CD4-positive, alpha-beta T cell treated with Interleukin-4 for 1 hour (primary cell): ENCODE measurements at regions not wholly inside any gene's neighbourhood (a gene's known extent, or its start where the extent isn't known, plus 50 kb on each side); places are given as distances from the start of the nearest gene placed in this dataset.

Experiments used
- DNase-seq, 2 donors: peaks; one replicate each; pipeline ENCODE4 v3.0.0-alpha.2; 2020 to 2022

DNA sequence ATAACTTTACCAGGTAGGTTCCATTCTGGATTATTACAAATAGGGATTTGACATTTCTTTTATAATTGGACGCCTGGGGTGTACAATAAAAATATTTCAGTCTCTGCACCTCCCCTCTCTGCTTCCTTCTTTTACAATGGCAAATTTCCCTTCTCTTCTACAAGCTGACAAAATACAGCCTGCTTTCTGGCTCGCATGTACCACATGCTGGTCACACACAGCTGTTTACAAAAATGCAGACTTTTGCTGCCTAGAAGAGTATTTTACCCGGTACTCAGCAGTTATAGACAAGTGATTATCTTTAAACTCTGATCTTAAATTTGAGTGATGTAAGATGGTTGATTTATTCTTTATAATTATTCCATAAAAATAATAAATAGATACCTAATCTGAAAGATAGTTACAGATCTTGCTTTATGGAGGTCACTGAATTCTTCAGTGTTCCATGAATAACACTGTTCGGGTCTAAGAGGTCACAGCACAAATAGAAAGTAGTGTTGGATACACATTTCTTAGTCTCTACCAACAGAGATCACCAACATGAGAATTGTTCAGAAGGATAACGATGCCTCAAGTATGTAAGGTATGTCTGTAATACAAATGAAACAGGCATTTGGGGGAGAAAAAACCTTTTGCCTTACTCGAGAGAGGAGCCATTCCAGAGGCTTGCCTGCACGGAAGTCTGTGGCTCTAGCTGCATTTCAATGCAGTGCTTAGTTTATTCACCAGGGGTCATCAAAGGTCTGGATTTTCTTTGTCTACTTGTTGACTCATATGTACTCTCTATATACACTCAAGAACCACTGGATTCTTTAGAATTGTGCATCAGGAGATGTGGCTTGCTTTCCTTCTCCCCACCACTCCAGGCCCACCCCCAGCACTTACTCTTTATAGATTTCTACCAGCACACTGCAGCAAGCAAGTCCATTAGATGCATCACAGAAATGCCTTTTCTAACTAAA is 206.6 kb upstream of the RFX3 start:
- DNase-seq: peak; percentile 14 to 57

DNA sequence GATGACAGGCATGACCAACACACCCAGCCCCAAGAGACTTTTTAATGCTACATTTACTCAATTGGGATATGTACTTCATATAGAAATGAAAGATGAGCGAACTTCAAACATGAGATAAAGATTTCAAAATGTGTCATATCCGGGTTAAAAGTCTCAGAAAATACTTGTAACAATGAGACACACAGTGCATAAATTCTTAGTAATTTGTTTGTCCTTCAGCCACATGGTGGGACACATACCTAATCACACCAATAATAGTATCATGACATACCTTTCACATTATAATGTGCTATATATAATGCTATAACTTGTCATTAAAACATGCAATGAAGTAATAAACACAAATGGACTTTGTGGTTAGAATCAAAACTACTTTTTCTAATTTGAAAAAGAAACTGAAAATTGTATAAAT is 204.7 kb upstream of the RFX3 start:
- DNase-seq: no peak

DNA sequence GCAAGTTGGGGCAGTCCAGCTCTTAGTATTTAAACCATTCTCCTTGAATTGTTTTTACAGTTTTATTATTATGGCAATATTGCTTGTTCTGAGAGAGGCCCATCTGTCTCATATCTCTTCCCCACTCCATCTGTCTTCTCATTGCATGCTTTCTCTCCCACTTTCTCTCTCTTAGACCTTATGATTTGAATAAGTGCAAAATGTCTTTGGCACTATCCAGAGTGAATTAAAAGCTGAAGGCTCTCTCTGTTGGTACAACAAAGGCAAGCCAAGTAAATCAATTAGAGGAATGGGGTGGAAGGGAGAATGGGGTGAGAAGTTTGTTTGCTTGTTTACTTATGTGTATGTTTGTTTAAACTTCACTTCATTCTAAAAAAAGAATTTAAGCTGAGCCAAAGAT is 195.3 kb upstream of the RFX3 start:
- DNase-seq: no peak

DNA sequence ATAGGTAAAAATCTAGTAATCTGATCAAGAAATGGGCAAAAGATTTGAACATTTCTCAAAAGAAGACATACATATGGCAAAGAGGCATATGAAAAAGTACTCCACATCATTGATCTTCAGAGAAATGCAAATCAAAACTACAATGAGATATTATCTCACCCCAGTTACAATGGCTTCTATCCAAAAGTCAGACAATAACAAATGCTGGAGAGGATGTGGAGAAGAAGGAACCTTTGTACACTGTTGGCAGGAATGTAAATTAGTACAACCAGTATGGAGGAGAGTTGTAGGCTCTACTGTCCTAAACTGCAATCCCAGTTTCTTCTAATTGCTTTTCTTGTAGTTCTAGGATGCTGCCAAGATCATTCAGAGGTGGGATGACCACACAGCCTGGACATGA is 193.5 kb upstream of the RFX3 start:
- no peak for DNase-seq

DNA sequence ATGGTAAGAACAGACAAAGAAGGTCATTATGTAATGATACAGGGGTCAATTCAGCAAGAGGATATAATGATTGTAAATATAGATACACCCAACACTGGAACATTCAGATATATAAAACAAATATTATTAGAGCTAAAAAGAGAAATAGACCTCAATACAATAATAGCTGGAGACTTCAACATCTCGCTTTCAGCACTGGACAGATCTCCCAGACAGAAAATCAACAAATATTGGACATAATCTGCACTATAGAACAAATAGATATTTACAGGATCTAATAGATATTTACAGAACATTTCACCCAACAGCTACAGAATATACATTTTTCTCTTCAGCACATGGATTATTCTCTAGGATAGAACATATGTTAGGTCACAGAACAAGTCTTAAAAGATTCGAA is 190.6 kb upstream of the RFX3 start:
- no peak for DNase-seq

DNA sequence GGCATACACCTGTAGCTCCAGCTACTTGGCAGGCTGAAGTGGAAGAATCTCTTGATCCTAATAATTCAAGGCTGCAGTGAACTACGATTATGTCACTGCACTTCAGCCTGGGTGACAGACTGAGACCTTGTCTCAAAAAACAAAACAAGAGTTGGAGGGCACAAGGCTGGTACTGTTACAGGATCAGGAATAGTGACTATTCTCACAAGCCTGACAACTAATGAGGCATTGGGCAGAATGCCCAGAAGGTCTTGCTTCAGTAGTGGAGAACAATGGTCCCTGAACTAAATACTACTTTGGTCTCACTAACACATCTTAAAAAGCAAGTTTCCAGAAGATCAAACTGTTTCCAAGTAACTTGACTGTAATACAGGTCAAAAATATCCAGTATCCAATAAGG is 182.9 kb upstream of the RFX3 start:
- DNase-seq: no peak

DNA sequence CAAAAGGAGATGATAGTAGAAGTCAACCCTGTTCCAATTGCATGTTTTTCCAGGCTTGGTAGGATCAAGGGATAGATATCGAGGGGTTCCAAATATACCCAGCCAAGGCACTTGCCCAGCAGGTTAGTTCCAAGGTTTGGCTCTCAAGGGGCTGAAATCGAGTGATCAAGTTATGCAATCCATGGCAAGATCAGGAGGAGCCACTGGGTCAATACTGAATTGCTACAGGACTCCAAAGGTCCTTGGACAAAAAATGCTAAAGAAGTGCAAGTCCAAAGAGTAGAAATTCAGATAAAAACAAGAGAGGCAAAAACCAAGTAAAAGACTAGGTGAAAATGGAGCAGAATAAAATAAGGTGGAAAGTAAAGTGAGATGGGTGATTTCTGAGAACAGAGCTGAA is 179.1 kb upstream of the RFX3 start:
- DNase-seq: no peak

DNA sequence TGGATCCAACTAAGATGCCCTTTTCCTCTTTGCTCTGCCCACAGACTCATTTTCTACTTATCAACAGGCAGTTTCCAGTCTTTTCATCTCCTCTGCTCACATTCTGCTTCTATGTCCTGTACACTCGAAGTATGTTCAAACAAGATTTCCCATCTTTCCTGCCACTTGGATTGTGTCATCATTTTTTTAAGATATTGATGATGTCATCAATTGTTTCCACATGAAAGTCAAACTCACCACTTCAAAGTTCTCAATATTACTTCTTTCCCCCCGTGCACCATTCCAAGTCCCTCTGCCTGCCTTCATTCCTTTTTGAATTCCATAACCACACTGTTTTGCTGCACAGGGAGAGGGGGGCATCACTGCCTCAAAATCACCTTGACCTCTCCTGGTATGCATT is 175.0 kb upstream of the RFX3 start:
- DNase-seq: no peak

DNA sequence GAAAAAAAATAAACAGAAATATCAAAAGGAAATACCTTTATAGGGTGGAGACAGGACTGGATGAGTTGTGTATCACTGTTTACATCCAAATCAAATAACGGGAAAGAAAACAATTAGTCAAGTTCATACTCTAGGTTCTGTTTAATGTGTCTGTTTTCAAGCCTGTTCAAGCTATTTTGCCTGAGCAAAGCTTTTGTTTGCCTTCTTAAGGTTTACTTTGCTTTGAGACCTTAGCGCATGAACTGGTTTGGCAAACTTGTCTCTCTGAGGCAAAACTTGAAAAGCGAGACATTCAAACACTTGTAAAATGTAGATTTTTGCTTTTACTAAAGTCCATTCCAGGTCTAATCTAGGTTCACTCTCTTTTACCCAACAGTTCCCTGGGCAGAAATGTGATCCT is 174.1 kb upstream of the RFX3 start:
- no peak for DNase-seq

DNA sequence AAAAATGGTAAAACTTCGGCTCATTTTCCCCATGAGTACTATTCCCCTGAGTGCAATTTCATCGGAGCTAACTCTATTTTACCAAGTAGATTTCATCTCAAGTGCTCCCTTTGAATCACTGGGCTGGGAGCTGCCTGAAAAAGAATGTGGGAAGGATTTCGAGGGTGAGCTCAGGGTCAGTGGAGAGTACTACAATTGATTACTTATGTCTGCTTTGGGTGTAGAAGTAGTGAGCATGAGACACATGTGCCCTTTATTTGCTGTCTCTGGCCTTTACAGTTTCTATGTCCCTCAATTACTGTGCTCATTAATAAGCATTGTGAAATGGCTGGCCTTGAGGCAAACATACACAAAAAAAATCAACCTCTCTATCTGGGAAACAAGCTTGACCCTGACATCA is 172.7 kb upstream of the RFX3 start:
- DNase-seq: no peak

DNA sequence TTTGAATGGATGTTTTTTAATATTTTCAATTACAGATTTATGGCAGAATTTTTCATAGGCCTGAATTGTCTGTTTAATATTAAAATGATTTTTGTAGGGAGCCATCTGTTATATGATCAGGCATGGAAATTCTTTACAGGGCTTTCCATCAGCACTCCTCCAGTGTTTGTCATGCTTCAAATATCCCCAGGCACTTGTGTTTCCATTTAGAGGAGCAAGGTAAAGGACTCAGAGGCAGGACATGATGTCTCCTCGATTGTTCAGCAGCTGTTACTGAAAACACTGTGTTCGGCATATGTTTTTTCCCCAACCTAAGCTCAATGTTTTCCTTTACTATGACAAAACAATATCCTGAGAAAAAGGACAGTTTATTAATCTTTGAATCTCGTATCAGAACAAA is 172.3 kb upstream of the RFX3 start:
- no peak for DNase-seq

DNA sequence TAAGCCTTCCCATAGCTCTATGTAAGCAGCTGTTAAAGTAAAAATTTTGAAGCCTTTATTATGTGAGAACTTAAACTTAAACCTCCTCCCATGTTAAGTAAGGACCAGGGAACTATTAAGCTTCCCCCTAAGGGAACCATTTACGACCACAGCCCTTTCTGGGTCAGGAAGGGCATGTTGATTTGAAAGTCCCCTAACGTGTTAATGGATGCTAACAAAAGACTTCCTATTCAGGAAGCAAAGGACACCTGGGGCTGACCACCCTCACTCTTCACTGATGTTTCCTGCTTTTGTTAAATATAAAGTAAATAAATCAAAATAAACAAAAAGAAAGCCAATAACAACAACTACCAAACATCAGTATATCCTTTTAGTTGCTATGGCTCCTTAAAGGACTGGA is 170.6 kb upstream of the RFX3 start:
- no peak for DNase-seq

DNA sequence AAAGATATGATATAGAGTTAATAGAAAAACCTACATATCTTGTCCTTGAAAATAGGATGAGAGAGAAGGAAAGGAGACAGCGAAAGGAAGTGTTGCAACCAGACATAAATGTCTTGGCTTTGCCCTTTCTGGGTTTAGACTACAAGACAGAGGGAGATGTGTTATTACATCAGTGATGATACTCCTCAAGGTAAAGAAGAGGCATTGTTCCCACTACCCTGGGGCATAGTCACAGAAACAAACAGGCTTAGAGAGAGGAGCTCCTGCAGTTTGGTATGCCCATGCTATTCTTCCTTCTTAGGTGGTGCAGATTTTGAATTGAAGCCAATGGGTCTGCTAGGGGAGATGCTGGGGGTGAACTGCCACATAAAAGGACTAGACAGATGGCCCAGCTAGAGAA is 166.8 kb upstream of the RFX3 start:
- no peak for DNase-seq

DNA sequence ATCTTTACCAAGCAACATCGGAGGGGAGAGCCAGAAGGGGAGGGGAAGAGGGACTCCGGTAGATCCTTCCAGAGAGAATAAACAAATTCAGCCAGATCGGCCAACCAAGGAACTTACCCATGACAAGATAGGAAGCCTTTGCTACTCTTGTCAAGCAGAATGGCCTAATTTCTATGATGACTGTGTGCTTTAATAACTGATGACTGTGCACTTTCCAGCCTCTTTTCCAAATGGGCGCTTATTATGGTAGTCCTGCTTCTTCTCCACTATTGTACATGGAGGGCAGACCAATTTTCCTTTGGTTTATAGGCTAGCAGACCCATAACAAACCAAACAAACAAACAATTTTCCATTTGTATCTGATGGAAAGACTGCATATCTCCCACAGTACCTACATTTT is 163.8 kb upstream of the RFX3 start:
- DNase-seq: no peak

DNA sequence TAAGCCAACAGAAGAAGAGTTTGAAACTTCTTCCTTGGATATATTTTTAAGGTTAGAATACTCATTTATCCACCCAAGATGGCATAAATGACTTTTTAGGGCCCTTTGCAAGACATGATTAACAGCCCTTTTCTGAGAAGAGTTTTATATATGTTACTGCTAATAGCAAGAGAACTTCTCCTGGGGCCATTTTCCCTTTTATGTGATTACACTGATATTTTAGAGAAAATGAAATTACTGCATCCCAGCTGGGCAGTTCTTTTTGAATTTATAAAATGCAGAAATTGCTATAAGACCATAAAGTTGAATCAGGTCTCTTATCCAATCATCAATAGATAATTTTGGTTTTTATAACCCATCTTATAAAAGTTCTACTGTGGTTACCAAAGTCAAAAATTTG is 161.3 kb upstream of the RFX3 start:
- DNase-seq: no peak

DNA sequence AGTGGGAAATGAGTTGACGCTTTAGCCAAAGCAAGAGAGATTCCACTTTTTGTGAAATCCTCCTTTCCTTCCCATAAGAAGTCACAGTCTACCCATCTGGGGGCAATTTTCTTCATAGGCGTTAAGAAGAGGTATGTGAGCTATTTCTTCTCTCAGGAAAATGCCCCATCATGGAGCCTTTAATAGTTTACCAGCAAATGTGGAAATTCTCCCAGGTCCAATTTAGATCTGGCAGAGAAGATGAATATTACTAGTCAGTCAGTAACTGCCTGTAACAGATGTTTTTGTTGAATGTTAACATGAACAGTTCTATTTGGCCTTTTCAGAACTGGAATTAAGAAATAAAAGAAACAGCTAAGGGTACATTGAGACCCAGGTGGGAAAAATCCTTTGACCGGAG is 156.4 kb upstream of the RFX3 start:
- DNase-seq: no peak

DNA sequence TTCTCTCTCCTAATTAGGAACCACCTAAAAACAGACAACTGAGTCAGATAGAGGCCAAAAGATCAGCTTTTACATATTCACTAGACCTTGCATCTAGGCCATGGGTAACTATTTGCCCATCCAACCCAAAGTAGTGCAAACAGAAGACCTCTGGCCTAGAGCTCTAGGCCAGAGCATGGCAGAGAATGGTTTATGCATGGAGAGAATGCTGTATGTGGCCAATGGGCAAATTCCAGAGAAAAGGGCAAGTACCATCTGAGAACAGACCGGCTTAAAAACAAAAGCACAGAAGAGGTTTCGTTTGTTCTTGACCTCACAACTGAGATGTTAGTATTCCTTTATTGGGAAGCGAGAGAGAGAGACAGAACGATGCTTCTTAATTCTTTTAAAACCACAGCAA is 151.7 kb upstream of the RFX3 start:
- DNase-seq: no peak

DNA sequence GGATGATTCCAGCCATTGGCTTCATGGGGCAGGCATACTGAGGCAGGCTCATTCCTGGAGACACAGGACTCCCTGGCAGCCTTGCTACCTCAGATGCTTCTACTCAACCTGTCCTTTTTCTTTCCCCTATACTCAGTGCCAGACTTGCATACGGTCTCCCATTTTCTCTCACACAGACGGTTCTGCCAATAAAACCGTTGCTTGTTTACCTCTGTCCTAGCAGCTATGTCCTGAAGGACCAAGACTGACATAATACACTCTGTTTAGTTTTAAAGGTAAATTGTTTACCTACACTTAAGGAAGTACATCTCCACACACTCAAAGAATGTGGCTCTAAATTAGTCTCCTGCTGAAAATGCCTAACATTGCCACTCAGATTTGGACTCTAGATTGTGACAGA is 151.0 kb upstream of the RFX3 start:
- no peak for DNase-seq

DNA sequence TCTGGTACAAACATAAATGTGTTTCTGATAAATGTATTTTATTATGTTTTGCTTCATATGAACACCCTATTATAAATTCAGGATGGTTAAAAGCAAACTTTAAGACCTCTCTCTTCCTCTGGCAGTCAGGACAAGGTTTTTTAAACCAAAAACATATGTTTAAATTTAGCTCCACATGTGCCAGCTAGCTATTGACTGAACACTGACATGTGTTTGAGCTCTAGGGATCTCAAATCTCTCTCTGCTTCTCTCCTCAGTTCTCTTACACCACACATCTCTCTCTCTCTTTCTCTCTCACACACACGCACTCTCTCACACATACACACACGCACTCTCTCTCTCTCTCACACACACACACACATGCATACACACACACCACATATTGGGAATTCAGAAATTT is 150.1 kb upstream of the RFX3 start:
- DNase-seq: no peak

DNA sequence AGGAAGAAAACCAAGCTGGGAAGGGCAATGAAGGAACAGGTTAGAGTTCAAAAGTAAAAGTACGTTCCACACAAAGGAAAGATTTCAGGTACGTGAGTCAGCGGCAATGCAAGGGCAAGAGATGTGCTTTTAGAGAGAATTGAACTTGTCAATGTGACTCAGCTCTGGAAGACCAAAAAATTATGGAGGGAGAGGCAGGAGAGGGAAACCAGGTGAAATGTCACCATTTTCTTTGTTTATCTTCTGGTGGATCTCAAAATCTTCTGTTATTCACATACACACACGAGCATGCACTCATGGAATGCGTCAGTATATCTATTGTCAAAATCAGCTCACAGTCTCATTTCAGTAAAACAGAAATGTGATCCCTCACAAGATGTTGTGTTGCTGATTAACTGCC is 148.8 kb upstream of the RFX3 start:
- no peak for DNase-seq

DNA sequence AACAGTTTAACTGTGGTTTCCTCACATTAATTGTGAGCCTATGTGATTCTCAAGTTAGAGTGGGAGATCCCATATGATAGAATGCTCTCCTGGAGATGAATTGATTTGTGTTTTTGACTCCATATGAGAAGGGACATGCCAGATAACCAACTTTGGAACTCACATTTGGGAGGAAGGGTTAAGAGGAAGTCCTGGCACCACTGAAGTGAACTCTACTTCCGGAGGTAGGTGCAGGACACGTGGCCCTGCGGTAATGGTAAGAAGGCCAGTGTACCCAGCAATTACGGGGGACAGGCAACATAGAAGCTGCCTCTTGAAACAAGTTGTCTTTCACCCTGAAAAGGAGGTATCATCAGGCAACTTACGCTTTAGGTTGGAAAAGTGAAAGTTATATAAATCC is 146.6 kb upstream of the RFX3 start:
- no peak for DNase-seq

DNA sequence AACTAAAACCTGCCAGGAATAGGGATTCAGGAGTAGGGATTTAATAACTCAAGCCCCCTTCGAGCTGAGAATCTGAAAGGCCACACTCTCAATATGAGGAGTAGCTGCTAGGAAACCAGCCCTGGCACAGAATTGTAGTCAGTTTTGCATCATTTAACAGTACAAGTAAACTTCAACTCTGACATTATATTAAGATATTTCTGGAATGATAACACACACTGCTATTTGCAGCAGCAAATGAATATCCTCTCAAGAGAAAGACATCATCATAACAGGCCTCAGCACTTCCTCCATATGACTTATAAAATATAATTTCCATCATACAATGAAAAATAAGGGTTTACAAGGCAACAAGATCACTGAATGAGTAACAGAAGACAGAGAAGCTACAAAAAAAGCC is 138.2 kb upstream of the RFX3 start:
- DNase-seq: no peak

DNA sequence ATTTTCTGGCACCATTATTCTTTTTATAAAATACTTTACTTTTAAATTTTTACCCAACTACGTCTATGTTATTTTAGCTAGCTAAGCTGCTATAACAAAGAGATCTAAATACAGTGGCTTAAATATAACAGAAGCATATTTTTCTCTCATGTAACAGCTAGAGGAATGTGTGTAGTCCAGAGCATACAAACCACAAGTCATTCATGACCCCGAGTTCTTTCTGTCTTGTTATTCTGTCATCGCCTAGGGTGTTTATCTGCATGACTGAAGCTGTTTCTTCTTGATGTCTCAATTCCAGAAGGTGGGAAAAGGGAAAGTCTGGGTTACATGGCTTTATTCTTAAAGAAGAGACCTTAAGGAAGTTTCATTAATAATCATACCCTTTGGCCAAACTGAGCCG is 136.9 kb upstream of the RFX3 start:
- DNase-seq: no peak

DNA sequence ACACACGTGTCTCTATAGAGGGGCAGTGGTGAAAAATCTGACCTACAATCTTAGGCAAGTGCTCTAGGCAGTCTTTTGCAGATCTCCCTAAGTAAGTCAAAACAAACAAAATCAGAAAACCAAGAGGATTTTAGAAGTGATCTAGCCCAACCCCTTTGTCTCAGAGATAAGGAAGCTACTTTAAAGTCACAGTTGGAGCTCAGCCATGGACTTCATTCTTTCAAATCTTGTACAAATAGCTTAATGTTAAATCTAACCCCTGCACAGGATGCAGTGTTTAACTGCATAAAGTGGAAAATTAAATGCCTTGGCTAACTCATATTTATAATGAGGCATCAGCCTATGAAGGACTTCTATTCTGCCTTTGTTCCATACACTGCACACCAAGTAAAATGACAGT is 135.1 kb upstream of the RFX3 start:
- DNase-seq: no peak

DNA sequence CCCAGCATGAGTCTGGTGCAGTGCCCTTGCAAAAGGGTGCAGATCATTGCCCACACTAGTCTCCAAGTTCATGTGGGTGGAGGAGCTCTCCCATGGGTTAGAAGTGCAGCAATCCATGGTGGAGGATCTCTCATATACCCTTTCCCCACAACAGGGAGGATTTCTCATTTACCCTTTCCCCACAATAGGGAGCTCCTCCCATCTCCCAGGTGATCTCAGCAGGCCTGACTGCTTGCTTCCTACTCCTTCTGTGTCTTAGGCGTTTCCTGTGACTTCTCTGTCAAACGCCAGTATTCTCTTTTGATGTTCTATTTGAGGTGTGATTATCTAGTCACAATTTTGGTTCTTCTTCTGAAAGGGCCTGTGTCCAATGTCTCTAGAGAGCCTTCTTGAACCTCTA is 133.8 kb upstream of the RFX3 start:
- no peak for DNase-seq
